ENCODE measurements at regions not wholly inside any gene's neighbourhood (a gene's known extent, or its start where the extent isn't known, plus 50 kb on each side); places are given as distances from the start of the nearest gene placed in this dataset.
"Not testable (repeated sequence)": the region's sequence is repeated elsewhere in the genome, so short reads cannot be mapped to it uniquely, and the experiment has no call there.

DNA sequence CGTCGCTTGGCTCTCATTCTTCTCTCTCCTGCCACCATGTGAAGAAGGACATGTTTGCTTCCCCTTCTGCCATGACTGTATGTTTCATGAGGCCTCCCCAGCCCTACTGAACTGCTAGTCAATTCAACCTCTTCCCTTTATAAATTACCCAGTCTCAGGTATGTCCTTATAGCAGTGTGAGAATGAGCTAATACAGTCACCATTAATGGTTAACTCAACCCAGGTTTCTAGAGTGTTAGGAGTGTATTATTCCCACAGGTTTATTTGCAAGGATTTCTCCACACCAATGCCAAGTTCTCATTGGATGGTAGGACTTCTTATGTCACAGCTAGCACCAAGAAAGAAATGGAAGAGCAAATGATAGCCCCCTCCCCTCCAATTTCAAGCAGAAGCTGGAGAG, 71.9 kb downstream of the DYNAP start:
- no peak for DNase-seq

DNA sequence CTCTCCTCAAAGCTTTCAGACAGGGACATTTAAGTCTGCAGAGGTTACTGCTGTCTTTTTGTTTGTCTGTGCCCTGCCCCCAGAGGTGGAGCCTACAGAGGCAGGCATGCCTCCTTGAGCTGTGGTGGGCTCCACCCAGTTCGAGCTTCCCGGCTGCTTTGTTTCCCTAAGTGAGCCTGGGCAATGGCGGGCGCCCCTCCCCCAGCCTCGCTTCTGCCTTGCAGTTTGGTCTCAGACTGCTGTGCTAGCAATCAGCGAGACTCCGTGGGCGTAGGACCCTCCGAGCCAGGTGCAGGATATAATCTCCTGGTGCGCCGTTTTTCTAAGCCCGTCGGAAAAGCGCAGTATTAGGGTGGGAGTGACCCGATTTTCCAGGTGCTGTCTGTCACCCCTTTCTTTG, 78.7 kb downstream of the DYNAP start:
- DNase-seq, result not testable (repeated sequence)

DNA sequence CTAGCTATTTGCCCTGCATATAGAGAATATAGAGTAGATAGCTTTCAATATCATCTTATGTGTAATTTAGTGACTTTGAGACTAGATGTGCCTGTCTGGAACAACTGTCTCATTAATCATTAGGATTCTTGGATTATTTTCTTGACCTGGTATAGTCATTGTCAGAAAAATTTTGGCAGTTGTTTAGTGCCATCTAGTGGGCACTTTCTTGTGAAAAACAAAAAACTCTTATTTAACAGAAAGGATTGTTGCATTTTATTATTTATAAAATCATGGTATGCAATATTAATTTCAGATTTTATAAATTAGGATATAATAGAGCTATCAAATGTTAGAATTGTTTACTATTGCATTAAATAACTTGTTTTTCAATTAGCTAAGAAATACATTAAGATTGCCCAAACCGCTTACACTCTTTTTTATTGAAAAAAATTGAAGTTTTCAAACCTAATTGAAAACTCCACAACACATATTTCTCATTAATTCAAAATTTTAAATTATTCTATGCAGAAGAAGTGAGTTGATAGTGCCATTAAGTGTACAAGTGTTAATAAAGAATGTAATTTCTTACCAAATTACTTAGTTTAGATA, 80.3 kb downstream of the DYNAP start:
- DNase-seq, result peak; percentile 16 to 47 (median 27)

DNA sequence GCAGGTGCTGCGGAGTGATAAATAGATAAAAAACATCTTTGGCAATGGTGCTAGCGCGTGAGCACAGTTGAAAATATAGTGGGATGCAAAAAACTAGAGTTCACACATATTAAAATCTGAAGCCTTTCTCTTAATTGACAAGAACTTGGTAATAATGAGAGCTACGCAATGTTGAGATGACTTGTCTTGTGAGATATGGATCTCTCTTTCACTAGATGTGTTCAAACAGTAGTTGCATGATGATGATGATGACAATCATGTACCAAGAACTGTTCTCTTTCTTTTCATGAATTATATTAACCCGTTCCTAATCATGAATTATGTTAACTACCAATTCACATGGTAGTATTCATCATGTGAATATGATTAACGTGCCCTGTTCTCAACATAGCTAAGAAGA, 81.1 kb downstream of the DYNAP start:
- no peak for DNase-seq

DNA sequence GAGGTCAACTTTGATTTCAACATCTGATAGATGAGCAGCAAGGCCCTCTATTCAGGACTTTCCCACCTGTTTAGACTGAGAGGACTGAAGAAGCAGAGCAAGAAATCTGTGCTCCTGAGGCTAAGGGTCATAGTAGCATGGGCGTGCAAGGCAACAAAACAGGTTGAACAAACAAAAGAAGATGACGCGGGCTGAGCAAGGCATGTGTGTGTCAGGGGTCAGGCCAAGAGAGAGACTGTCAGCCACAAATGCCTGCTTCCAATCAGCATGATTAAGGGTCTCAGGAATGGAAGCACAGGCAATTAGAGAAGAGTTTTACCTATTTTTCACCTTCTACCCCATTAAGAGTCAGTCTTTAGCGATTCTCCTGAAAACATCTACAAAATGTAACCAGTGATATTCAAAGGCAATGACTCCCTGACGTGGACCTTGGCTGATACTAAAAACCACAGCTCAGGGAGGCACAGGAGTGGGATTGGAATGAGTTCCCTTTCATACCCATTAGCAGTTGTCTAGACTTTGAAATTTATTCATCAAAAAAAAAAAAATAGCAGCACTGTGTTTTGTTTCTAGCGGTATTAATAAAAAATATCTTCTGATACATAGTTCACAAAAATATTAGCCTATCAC, 81.9 kb downstream of the DYNAP start:
- no peak for DNase-seq

DNA sequence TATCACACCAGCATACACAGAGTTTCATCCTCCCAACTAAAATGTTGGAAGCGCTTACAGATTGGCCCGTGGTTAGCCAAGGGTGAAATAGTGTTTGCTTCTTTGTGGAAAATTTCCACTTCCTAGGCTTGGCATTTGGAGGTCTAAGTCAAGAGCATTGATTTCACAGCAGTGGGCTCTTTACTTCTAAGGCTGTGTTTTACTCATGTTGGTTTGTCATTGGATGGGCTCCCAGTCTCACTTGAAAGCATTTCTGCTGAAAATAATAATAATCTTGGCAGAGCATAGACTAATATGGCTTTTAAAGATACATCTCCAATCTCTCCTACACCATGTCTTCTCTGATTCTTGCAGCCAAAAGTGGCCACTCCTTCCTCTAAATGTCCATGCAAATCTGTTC, 82.9 kb downstream of the DYNAP start:
- DNase-seq, result no peak

DNA sequence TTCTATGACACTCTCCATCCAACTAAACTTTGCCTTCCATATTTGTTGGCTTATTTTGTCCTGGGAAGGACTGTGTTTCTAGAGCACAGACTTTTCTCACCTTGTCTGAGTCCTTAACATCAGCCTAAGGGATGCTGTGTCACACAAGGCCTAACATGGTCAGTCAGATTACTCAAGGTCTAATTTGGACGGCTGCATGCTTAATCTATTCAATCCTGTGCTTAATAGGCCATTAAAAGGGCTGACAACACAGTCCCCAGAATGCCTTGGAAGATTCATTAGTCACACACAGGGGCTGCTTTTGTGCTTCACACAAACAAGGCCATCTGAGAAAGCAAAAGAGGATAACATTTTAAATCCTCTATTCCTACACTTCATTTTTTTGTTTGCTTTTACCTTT, 84.0 kb downstream of the DYNAP start:
- no peak for DNase-seq

DNA sequence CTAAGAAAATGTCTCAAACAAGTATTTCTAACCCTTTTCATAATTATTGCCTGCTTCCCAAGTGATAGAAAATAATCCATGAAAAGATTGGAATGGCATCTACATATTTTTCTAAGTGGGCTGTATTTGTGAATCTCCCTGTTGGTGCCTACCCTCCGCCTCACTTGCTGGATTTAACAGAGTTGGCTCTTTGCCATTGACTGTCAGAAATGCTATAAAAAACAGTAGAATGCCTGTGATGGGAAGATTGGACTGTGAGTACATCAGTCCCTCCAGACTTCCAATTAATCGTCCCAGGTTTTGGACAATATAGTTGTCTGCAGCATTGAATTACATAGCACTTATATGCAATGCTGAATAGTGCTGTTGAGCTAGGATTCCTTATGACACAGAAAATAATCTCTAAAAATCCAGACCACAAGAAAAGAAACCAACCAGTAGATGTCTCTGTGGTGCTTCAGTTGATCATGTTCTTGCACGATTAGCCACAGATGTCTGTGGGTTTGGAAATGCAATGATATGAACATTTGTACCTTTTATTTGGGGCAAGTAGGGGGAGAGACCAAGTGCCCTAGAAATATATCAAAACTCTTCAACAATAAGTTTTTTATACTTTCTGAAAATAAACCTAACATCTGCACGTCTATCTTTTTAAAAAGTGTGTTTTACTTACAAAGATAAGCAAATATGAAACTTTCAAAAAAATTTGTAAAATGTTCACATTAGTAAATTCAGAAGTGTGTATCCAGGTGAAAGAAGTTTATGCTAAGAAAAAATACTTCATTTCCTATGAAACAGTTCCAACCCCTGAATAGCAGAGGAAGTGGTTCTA, 88.5 kb downstream of the DYNAP start:
- peak; percentile 64 to 87 (median 65) for DNase-seq

DNA sequence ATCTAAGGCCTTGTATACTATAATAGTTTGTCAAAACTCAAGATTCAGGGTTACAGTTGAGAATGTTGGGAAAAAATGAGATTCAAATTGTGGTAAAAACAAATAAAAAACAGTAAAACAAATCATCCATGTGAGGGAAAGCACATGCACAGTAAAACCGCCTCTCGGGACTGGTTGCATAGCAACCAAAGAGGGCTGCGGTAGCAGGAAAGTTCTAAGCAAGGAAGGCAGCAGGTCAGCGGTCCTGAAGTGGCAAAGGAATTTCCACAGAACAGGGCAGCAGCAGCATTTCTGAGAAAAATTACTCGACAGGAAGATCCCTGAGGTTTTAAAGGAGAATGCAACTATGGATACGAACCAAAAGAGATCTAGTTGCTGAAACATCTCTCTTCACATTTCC, 93.7 kb downstream of the DYNAP start:
- peak; percentile 18 to 73 (median 51) for DNase-seq

DNA sequence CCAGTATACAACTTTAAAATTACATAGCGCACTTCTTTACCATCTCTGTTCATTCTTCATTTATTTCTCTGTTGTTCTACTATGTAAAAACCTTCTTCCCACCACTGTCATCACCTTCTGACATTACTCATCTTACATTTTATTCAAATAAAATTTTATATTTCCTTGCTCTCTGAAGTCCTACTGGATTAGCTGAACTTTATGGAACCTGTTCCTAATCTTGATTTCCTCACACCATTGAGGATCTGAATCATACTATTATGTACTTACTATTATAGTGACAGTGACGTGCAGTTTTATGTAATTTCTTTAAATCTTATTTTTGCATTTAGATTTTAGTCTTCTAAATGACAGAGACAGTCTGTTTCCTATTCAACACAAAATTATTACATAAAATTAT, 98.3 kb downstream of the DYNAP start:
- no peak for DNase-seq

DNA sequence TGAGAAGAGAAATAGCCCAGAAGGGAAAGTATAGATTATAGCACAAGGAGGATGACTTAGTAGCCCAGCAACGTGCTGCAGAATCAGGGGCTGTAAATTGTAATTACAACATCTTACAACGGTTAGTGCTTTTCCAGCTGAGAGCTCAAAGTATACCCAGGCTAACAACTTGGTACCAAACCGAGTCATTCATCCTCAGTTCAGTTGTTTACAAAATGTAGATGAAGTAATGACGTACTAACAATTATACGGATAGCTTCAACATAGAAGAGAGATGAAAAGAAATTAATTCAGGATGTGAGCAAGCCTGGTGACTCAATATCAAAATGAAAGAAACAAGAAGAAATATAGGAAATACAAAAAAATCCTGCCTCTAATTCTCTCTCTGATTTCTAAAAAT, 99.2 kb downstream of the DYNAP start:
- no peak for DNase-seq

DNA sequence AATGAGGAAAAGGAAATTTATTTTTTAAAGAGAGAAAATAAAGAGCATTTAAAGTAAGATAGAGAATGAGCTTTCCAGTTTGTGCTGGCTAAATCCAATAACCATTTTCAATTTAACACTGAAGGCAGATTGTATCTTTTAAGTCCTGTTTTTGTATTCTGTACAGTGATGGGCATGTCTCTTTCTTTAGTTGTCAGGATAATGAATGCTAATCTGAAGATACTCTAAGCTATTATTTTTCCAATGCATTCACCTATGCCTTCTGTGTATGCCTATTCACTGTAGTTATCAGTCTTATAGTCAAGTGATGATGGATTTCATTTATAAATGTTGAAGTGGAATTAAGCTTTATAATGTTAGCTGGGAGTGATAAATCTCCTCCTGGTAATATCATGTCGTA, 101.4 kb downstream of the DYNAP start:
- DNase-seq, result no peak

DNA sequence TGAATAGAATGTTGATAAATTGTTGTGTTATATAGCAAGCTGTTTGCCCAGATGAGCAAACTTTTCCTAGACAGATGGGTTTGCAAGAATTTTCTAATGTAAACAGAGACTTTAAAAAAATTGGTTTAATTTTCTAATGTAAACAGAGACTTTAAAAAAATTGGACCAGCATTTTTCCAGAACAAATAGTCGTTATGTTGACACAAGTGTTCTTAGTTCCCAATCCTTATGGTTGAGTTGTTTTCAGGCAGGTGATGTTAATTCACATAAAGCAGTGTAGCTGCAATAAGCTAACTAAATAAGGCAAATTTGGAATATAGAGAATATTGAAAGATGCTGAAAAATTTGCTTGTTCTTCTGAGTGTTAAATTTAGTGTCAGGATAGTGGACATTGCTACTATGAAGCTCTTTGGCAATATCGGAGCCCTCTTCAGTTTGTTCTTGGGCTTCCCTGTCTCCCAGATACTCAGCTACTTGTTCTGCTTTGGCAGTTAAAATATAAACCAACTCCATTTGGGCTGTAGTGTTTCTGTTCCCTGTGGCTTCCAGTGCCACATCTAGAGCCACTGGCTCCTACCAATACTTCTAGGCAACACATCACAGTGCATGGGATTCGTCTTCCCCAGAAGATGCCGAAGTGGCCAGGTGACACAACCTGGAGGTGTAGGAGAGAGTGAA, 105.7 kb downstream of the DYNAP start:
- no peak for DNase-seq

DNA sequence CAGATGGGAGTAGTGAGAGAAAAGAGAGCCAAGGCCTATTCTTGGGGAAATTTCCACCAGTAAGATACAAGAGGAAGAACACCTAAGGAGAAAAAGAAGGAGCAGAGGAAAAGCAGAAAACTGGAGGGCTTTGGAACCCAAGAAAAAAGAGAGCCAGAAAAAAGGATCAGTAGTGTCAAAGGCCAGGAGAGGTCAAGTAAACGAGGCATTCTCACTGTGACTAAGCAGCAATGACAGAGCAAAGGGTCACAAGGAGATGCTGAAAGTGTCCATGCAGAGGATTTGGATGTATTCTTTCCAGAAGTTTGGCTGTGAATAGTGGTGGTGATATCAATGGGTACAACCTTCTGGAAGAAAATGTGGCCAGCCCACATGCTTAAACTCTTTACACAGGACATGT, 109.5 kb downstream of the DYNAP start:
- DNase-seq, result no peak

DNA sequence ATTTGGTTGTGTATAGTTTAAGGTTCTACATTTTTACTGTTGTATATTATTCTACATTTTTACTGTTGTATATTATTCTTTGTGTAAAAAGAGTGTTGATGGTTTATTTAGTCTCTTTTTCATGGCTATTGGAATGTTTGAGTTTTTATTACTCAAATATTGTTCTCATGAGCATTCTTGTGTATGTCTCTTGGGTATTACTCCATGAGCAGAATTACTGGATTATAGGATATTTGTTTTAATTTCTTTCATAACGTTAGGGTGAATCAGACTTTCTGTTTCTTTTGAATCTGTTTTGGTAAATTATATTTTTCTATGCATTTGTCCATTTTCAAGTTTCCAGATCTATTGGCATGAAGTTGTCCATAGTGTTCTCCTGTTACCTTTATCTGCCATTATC, 111.6 kb downstream of the DYNAP start:
- DNase-seq, result no peak

DNA sequence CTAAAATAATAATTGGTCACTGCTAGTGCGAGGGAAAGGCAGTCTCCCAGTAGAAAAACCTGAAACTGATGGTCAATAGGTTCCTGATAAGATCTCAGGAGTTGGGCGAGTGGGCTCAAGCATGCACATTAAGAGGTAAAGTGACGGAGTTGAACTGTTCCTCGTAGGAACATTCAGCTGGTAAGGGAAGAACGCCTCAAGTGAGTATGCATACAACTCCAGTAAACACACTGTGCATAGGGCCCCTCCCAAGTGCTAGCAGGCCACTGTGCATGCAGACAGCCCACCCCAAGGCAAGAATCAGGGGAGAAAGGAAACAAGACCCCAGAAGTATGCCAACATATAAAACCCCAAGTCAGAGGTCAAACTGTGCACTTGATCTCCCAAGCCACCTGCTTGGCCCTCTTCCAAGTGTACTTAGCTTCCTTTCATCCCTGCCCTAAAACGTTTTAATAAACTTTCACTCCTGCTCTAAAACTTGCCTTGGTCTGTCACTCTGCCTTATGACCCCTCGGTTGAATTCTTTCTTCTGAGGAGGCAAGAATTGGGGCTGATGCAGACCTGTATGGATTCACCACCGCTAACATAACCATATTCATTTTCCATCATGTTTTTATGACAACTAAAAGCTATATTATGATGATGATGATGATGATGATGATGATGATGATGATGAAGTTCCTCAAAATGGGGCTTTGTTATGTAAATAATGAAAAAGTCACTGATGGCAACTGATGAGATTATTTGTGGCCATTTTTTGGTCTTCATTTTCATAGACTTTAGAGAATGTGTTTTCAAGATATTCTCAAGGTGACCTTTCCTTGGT, 118.0 kb upstream of the RAB27B start:
- DNase-seq, result no peak

DNA sequence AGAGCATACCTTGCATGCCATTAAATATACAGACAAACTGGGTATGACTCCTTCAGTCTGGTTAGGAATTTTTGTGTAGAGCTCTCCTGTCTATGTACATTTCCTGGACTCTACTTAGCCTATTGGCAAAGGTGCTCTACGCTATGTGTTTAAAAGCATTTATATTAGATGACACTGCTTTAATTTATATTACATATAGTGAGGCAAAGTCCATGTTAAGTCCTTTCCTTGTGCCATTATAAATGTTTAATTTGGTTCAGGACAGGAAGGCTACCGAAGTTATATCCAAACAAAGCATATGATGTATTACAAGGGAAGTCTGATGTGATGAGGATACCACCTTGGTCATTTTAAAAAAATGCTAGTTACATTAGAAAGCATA, 117.4 kb upstream of the RAB27B start:
- DNase-seq, result no peak

DNA sequence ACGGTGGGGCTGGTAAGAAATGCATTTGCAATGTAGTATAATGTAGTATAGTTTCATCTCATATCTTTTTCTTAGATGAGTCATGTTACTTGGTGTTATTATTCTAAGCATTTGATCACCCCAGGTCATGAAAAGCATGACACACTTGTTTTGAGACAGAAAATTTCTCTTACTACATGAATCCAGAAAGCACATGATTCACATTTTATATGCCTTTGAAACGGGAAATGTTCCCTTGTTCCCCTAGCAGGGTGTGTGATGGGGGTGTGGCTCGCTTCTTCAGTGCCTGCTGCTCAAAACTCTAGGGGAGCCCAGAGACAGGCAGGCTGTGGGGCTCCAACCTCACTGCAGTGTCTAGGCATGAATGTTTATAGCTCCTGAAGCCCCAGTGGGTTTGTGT, 116.0 kb upstream of the RAB27B start:
- peak in 1 of 3 donors; percentile 32 for DNase-seq

DNA sequence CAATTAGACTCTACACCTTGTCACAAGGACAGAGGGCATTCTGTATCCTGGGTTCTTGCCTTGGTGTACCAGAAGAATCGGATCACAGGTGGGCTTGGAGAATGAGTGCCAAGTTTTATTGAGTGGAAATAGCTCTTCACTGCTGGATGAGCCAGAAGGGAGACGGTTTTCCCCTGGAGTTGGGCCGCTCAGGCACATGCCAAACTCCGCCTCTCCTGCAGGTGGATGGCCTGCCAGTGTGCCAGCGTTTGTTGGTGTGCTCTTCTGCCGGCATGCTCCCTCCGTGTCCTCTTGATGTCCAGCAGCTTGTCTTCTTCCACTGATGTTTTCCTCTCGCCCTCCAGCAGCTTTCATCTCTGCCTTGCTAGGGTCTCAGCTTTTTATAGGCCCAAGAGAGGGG, 115.5 kb upstream of the RAB27B start:
- DNase-seq, result no peak

DNA sequence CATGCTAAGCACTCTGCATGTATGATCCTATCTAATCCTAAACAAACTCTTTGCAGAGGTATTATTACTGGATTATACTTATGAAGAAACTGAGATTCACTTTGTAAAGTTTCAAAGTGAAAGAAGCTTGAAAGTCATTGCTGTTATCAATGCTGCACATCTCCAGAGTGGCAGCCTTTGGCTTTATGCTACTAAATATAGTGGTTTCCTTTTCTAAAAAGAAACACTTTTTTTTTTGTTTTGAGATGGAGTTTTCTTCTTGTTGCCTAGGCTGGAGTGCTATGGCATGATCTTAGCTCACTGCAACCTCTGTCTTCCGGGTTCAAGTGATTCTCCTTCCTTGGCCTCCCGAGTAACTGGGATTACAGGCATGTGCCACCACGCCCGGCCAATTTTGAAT, 114.9 kb upstream of the RAB27B start:
- no peak for DNase-seq

DNA sequence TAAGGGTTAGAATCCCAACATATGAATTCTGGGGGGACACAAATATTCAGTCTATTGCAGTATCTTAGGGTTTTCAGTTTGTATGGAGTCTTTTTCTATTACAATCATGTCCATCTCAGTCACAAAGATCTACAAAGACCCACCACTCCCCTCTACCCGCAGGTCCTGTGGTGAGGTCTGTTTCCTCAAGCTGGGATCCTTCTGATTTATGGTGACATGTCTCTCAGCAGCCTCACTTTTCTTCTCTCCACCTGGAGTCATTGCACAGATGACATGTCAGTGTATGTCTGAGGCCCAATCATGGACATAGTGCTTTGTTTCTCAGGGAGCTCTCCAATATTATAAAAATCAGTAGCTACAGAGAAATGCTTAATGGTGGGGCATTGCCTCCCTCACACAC, 113.4 kb upstream of the RAB27B start:
- no peak for DNase-seq

DNA sequence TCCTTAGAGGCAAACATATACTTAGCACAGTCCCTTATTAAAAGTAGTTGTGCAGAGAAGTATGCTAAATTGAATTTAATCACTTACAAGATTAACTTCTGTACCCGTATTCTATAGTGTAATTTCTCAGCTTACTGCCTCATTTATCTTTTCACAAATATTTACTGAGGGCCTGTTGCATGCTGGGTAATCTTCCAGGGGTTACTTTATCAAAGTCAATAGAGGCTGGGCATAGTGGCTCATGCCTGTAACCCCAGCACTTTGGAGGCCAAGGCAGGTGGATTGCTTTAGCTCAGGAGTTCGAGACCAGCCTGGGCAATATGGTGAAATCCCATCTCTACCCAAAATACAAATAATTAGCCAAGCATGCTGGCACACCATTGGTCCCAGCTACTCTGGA, 111.7 kb upstream of the RAB27B start:
- DNase-seq, result no peak
